CD4-positive, alpha-beta T cell (primary cell): ENCODE measurements at regions not wholly inside any gene's neighbourhood (a gene's known extent, or its start where the extent isn't known, plus 50 kb on each side); places are given as distances from the start of the nearest gene placed in this dataset.

ENCODE experiments used
- ATAC-seq: fragments of 200-7000 bp; cut with Tn5 transposase; one replicate; pipeline ENCODE4 v1.10.0; 2022; ENCODE audit warnings: mild to moderate bottlenecking; ENCODE audit not compliant: poor library complexity
- CTCF ChIA-PET: fragments of 350-600 bp; sonication (Branson Sonifier 250); formaldehyde crosslinking; loops from one replicate; lab custom pipeline; 2021; ENCODE audit warnings: antibody characterized with exemption, inconsistent platforms; lab: Charles Lee
- POLR2A ChIA-PET: fragments of 350-600 bp; sonication (Branson Sonifier 250); formaldehyde crosslinking; loops from one replicate; lab custom pipeline; 2021; ENCODE audit warnings: antibody characterized with exemption, inconsistent platforms; lab: Charles Lee
- DNase-seq, 14 experiments: peaks; one replicate each; pipeline ENCODE4 v3.0.0-alpha.2; 2013 to 2020; ENCODE audit warnings: mixed read lengths in 2 of 14
- H3K27ac ChIP-seq, 2 donors: one replicate each; pipeline versions ENCODE4 v1.5.1 to v1.7.0; 2013; ENCODE audit warnings: low read length in 2 of 2, low read depth in 1 of 2, mild to moderate bottlenecking in 1 of 2
- H3K27me3 ChIP-seq, 2 experiments: 1 replicate in 1 of 2; 2 replicates in 1 of 2; pipeline versions ENCODE4 v1.6.1 to v1.7.0; 2013; ENCODE audit warnings: low read length in 2 of 2, control low read depth in 1 of 2, mild to moderate bottlenecking in 1 of 2, moderate library complexity in 1 of 2; ENCODE audit not compliant: insufficient read depth in 2 of 2, control insufficient read depth in 1 of 2
- H3K36me3 ChIP-seq: one replicate; pipeline ENCODE4 v1.6.1; 2013; ENCODE audit warnings: low read length, control low read depth; ENCODE audit not compliant: insufficient read depth
- H3K4me1 ChIP-seq: one replicate; pipeline ENCODE4 v1.6.1; 2013; ENCODE audit warnings: low read length, control low read depth; ENCODE audit not compliant: insufficient read depth
- H3K4me3 ChIP-seq: one replicate; pipeline ENCODE4 v1.5.1; 2013; ENCODE audit warnings: mild to moderate bottlenecking, low read length, moderate library complexity
- H3K9me3 ChIP-seq, 2 experiments: 1 replicate in 1 of 2; 2 replicates in 1 of 2; pipeline versions ENCODE4 v1.6.1 to v1.7.0; 2013; ENCODE audit warnings: low read length in 2 of 2, mild to moderate bottlenecking in 2 of 2, control low read depth in 1 of 2, moderate library complexity in 1 of 2; ENCODE audit not compliant: control insufficient read depth in 1 of 2, insufficient read depth in 1 of 2
- H3K27ac Mint-ChIP-seq: one replicate; pipeline ENCODE4 v1.8.0; 2020; ENCODE audit warnings: mixed read lengths
- H3K27me3 Mint-ChIP-seq: one replicate; pipeline ENCODE4 v1.8.0; 2021; ENCODE audit warnings: mixed read lengths
- H3K36me3 Mint-ChIP-seq: one replicate; pipeline ENCODE4 v1.8.0; 2021; ENCODE audit warnings: low read depth, mixed read lengths
- H3K4me1 Mint-ChIP-seq: one replicate; pipeline ENCODE4 v1.8.0; 2021; ENCODE audit warnings: low read depth, mixed read lengths
- H3K4me3 Mint-ChIP-seq: one replicate; pipeline ENCODE4 v1.8.0; 2020; ENCODE audit warnings: mild to moderate bottlenecking, mixed read lengths
- H3K9me3 Mint-ChIP-seq: one replicate; pipeline ENCODE4 v1.8.0; 2020; ENCODE audit warnings: mixed read lengths
- CTCF ChIP-seq: fragments of 200-600 bp; IDR thresholded peaks from one replicate; pipeline ENCODE4 v1.8.0; 2022; ENCODE audit warnings: antibody characterized with exemption, mild to moderate bottlenecking
- intact Hi-C, 2 experiments: fragments of 100-400 bp; cut with DNase I in 1 of 2; cut with micrococcal nuclease in 1 of 2; formaldehyde crosslinking; loops; one replicate each; pipeline versions ENCODE4 v1.15.1 to v1.9.0; 2023 to 2025; cut with DNase I, micrococcal nuclease

GRCh38 chr2:171254666-171255065 is 94.0 kb upstream of the TLK1 start:
- H3K27me3 Mint-ChIP-seq, result no peaks in the 10 kb centered on the region
- H3K4me3 Mint-ChIP-seq, result no peak overlapping the region
- intact Hi-C loops, result loop anchor here in 1 of 2 experiments (10.0 kb wide), 1 partner anchor 160 kb away; no protein-coding TSS in a partner anchor
- Histone ChIP-seq H3K27ac (no peak overlapping the region), H3K36me3 (no peaks in the 10 kb centered on the region), H3K4me3 (no peak overlapping the region), H3K9me3 (no peaks in the 10 kb centered on the region), H3K27me3 (no peaks in the 10 kb centered on the region), H3K4me1 (peaks cover 10% of the 10 kb centered on the region)
- peaks cover 6% of the 10 kb centered on the region for H3K4me1 Mint-ChIP-seq
- ATAC-seq (no peak), DNase-seq (no peak)
- ChIA-PET CTCF (no interaction called here), POLR2A (interaction anchor here (0.6 kb wide), 2 partner anchors 12 to 21 kb away, joined by 3 to 4 read pairs; no protein-coding TSS in a partner anchor)
- TF ChIP-seq CTCF, result no peak
- no peaks in the 10 kb centered on the region for H3K36me3 Mint-ChIP-seq
- no peaks in the 10 kb centered on the region for H3K9me3 Mint-ChIP-seq
- H3K27ac Mint-ChIP-seq, result no peak overlapping the region

GRCh38 chr2:171253900-171254650 is 93.4 kb upstream of the TLK1 start:
- Histone ChIP-seq H3K27ac (no peak overlapping the region), H3K36me3 (no peaks in the 10 kb centered on the region), H3K4me3 (no peak overlapping the region), H3K4me1 (peaks cover 16% of the 10 kb centered on the region), H3K27me3 (no peaks in the 10 kb centered on the region), H3K9me3 (no peaks in the 10 kb centered on the region)
- intact Hi-C loops, result loop anchor here in 1 of 2 experiments (10.0 kb wide), 1 partner anchor 161 kb away; no protein-coding TSS in a partner anchor
- ATAC-seq, result no peak
- no peaks in the 10 kb centered on the region for H3K36me3 Mint-ChIP-seq
- POLR2A ChIA-PET, result interaction anchor here (0.6 kb wide), 1 partner anchor 11 kb away, joined by 3 read pairs; no protein-coding TSS in a partner anchor
- no peak for TF ChIP-seq CTCF
- H3K9me3 Mint-ChIP-seq, result no peaks in the 10 kb centered on the region
- DNase-seq, result no peak
- CTCF ChIA-PET, result no interaction called here
- no peak overlapping the region for H3K27ac Mint-ChIP-seq
- H3K4me3 Mint-ChIP-seq, result no peak overlapping the region
- peaks cover 12% of the 10 kb centered on the region for H3K4me1 Mint-ChIP-seq
- no peaks in the 10 kb centered on the region for H3K27me3 Mint-ChIP-seq

GRCh38 chr2:171253279-171253678 is 92.6 kb upstream of the TLK1 start:
- ChIA-PET POLR2A (no interaction called here), CTCF (no interaction called here)
- Histone ChIP-seq H3K9me3 (no peaks in the 10 kb centered on the region), H3K4me1 (peaks cover 23% of the 10 kb centered on the region), H3K27me3 (no peaks in the 10 kb centered on the region), H3K4me3 (no peak overlapping the region), H3K36me3 (no peaks in the 10 kb centered on the region), H3K27ac (no peak overlapping the region)
- no peak for TF ChIP-seq CTCF
- intact Hi-C loops, result loop anchor here in 1 of 2 experiments (10.0 kb wide), 1 partner anchor 162 kb away; no protein-coding TSS in a partner anchor
- H3K27me3 Mint-ChIP-seq, result no peaks in the 10 kb centered on the region
- H3K4me1 Mint-ChIP-seq, result peaks cover 20% of the 10 kb centered on the region
- ATAC-seq, result no peak
- no peak for DNase-seq
- H3K36me3 Mint-ChIP-seq, result no peaks in the 10 kb centered on the region
- no peaks in the 10 kb centered on the region for H3K9me3 Mint-ChIP-seq
- H3K4me3 Mint-ChIP-seq, result no peak overlapping the region
- no peak overlapping the region for H3K27ac Mint-ChIP-seq
